Activated T-helper 17 cell treated with anti-CD3 and anti-CD28 coated beads, Interleukin-2, amount 50 U/mL, for 72 hours (primary cell): ENCODE measurements at regions not wholly inside any gene's neighbourhood (a gene's known extent, or its start where the extent isn't known, plus 50 kb on each side); places are given as distances from the start of the nearest gene placed in this dataset.

Experiments
- ATAC-seq: fragments of 150-1000 bp; cut with Tn5 transposase; replicated peaks from 2 replicates; pipeline ENCODE4 v1.10.0; 2021; ENCODE audit warnings: mild to moderate bottlenecking, moderate library complexity
- H3K27ac Mint-ChIP-seq: one replicate; pipeline ENCODE4 v1.8.0; 2022; ENCODE audit warnings: mixed read lengths
- H3K27me3 Mint-ChIP-seq: one replicate; pipeline ENCODE4 v1.8.0; 2022; ENCODE audit warnings: mixed read lengths
- H3K36me3 Mint-ChIP-seq: one replicate; pipeline ENCODE4 v1.8.0; 2022; ENCODE audit warnings: low read depth, mild to moderate bottlenecking, mixed read lengths
- H3K4me1 Mint-ChIP-seq: one replicate; pipeline ENCODE4 v1.8.0; 2022; ENCODE audit warnings: mixed read lengths
- H3K4me3 Mint-ChIP-seq: one replicate; pipeline ENCODE4 v1.8.0; 2022; ENCODE audit warnings: mild to moderate bottlenecking, mixed read lengths
- H3K9me3 Mint-ChIP-seq: one replicate; pipeline ENCODE4 v1.8.0; 2022; ENCODE audit warnings: mixed read lengths

GRCh38 chr5:2030131-2030530, 147.4 kb upstream of the IRX4 start:
- Mint-ChIP-seq H3K27me3 (peaks cover 48% of the 10 kb centered on the region), H3K9me3 (peaks cover 4% of the 10 kb centered on the region), H3K4me1 (no peaks in the 10 kb centered on the region), H3K27ac (no peak overlapping the region), H3K36me3 (no peaks in the 10 kb centered on the region), H3K4me3 (no peak overlapping the region)
- no peak for ATAC-seq

- H3K4me3 Mint-ChIP-seq = no peak overlapping the region
- H3K27me3 Mint-ChIP-seq = peaks cover 48% of the 10 kb centered on the region
- no peaks in the 10 kb centered on the region for H3K4me1 Mint-ChIP-seq
- H3K27ac Mint-ChIP-seq = no peak overlapping the region
- ATAC-seq = no peak
- H3K9me3 Mint-ChIP-seq = peaks cover 4% of the 10 kb centered on the region
- H3K36me3 Mint-ChIP-seq = no peaks in the 10 kb centered on the region
Observed at GRCh38 chr5:2029206-2029605, 146.5 kb upstream of the IRX4 start.

- Mint-ChIP-seq H3K4me3 (no peak overlapping the region), H3K4me1 (no peaks in the 10 kb centered on the region), H3K27me3 (peaks cover 42% of the 10 kb centered on the region), H3K9me3 (no peaks in the 10 kb centered on the region), H3K27ac (no peak overlapping the region), H3K36me3 (no peaks in the 10 kb centered on the region)
- no peak for ATAC-seq
Observed at GRCh38 chr5:2027790-2028189, 145.1 kb upstream of the IRX4 start.

- H3K27ac Mint-ChIP-seq = no peak overlapping the region
- no peak overlapping the region for H3K4me3 Mint-ChIP-seq
- H3K9me3 Mint-ChIP-seq = no peaks in the 10 kb centered on the region
- no peaks in the 10 kb centered on the region for H3K4me1 Mint-ChIP-seq
- H3K36me3 Mint-ChIP-seq = no peaks in the 10 kb centered on the region
- ATAC-seq = no peak
- H3K27me3 Mint-ChIP-seq = peaks cover 49% of the 10 kb centered on the region
Observed at GRCh38 chr5:2024986-2025721, 142.4 kb upstream of the IRX4 start.

GRCh38 chr5:2023196-2023595, 140.5 kb upstream of the IRX4 start:
- no peak overlapping the region for H3K27ac Mint-ChIP-seq
- no peaks in the 10 kb centered on the region for H3K9me3 Mint-ChIP-seq
- H3K36me3 Mint-ChIP-seq = no peaks in the 10 kb centered on the region
- peaks cover 42% of the 10 kb centered on the region for H3K27me3 Mint-ChIP-seq
- no peak for ATAC-seq
- H3K4me3 Mint-ChIP-seq = no peak overlapping the region
- H3K4me1 Mint-ChIP-seq = no peaks in the 10 kb centered on the region

- Mint-ChIP-seq H3K9me3 (no peaks in the 10 kb centered on the region), H3K4me1 (no peaks in the 10 kb centered on the region), H3K4me3 (no peak overlapping the region), H3K36me3 (no peaks in the 10 kb centered on the region), H3K27me3 (peaks cover 38% of the 10 kb centered on the region), H3K27ac (no peak overlapping the region)
- ATAC-seq = no peak
Observed at GRCh38 chr5:2022436-2022835, 139.7 kb upstream of the IRX4 start.

GRCh38 chr5:2021484-2022176, 138.9 kb upstream of the IRX4 start:
- no peaks in the 10 kb centered on the region for H3K36me3 Mint-ChIP-seq
- H3K27me3 Mint-ChIP-seq = peaks cover 35% of the 10 kb centered on the region

GRCh38 chr5:2020730-2021129, 138.0 kb upstream of the IRX4 start:
- Mint-ChIP-seq H3K9me3 (no peaks in the 10 kb centered on the region), H3K4me3 (no peak overlapping the region), H3K36me3 (no peaks in the 10 kb centered on the region), H3K27me3 (peaks cover 27% of the 10 kb centered on the region), H3K27ac (no peak overlapping the region), H3K4me1 (no peaks in the 10 kb centered on the region)
- ATAC-seq = no peak

More at GRCh38 chr5:2021484-2022176, 138.9 kb upstream of the IRX4 start:
- Mint-ChIP-seq H3K4me3 (no peak overlapping the region), H3K9me3 (no peaks in the 10 kb centered on the region), H3K27ac (no peak overlapping the region), H3K4me1 (no peaks in the 10 kb centered on the region)
- ATAC-seq = no peak

GRCh38 chr5:2019716-2020115, 137.0 kb upstream of the IRX4 start:
- H3K27ac Mint-ChIP-seq = no peak overlapping the region
- peaks cover 23% of the 10 kb centered on the region for H3K27me3 Mint-ChIP-seq
- no peak overlapping the region for H3K4me3 Mint-ChIP-seq
- H3K9me3 Mint-ChIP-seq = no peaks in the 10 kb centered on the region
- no peaks in the 10 kb centered on the region for H3K36me3 Mint-ChIP-seq
- H3K4me1 Mint-ChIP-seq = no peaks in the 10 kb centered on the region
- no peak for ATAC-seq

GRCh38 chr5:2018390-2018724, 135.6 kb upstream of the IRX4 start:
- H3K4me1 Mint-ChIP-seq = no peaks in the 10 kb centered on the region
- ATAC-seq = no peak
- no peak overlapping the region for H3K27ac Mint-ChIP-seq
- no peak overlapping the region for H3K4me3 Mint-ChIP-seq
- peaks cover 23% of the 10 kb centered on the region for H3K27me3 Mint-ChIP-seq
- H3K36me3 Mint-ChIP-seq = no peaks in the 10 kb centered on the region
- H3K9me3 Mint-ChIP-seq = no peaks in the 10 kb centered on the region

GRCh38 chr5:2017540-2018389, 135.0 kb upstream of the IRX4 start:
- peaks cover 18% of the 10 kb centered on the region for H3K27me3 Mint-ChIP-seq
- no peaks in the 10 kb centered on the region for H3K9me3 Mint-ChIP-seq
- H3K4me1 Mint-ChIP-seq = no peaks in the 10 kb centered on the region
- H3K4me3 Mint-ChIP-seq = no peak overlapping the region
- H3K36me3 Mint-ChIP-seq = no peaks in the 10 kb centered on the region
- ATAC-seq = no peak
- H3K27ac Mint-ChIP-seq = no peak overlapping the region

- no peaks in the 10 kb centered on the region for H3K9me3 Mint-ChIP-seq
- peaks cover 16% of the 10 kb centered on the region for H3K27me3 Mint-ChIP-seq
- ATAC-seq = no peak
- H3K4me1 Mint-ChIP-seq = no peaks in the 10 kb centered on the region
- no peak overlapping the region for H3K4me3 Mint-ChIP-seq
- no peak overlapping the region for H3K27ac Mint-ChIP-seq
- no peaks in the 10 kb centered on the region for H3K36me3 Mint-ChIP-seq
Observed at GRCh38 chr5:2015961-2016360, 133.2 kb upstream of the IRX4 start.

GRCh38 chr5:2015124-2015848, 132.6 kb upstream of the IRX4 start:
- Mint-ChIP-seq H3K27ac (no peak overlapping the region), H3K27me3 (peaks cover 15% of the 10 kb centered on the region), H3K9me3 (no peaks in the 10 kb centered on the region), H3K4me1 (no peaks in the 10 kb centered on the region), H3K4me3 (no peak overlapping the region), H3K36me3 (no peaks in the 10 kb centered on the region)
- ATAC-seq = no peak

GRCh38 chr5:2014058-2014610, 131.4 kb upstream of the IRX4 start:
- peaks cover 15% of the 10 kb centered on the region for H3K27me3 Mint-ChIP-seq
- H3K27ac Mint-ChIP-seq = no peak overlapping the region
- H3K36me3 Mint-ChIP-seq = no peaks in the 10 kb centered on the region
- no peaks in the 10 kb centered on the region for H3K9me3 Mint-ChIP-seq
- H3K4me1 Mint-ChIP-seq = no peaks in the 10 kb centered on the region
- no peak overlapping the region for H3K4me3 Mint-ChIP-seq
- ATAC-seq = no peak
